ENCODE measurements at regions not wholly inside any gene's neighbourhood (a gene's known extent, or its start where the extent isn't known, plus 50 kb on each side); places are given as distances from the start of the nearest gene placed in this dataset.
"Not testable (repeated sequence)": the region's sequence is repeated elsewhere in the genome, so short reads cannot be mapped to it uniquely, and the experiment has no call there.

DNA sequence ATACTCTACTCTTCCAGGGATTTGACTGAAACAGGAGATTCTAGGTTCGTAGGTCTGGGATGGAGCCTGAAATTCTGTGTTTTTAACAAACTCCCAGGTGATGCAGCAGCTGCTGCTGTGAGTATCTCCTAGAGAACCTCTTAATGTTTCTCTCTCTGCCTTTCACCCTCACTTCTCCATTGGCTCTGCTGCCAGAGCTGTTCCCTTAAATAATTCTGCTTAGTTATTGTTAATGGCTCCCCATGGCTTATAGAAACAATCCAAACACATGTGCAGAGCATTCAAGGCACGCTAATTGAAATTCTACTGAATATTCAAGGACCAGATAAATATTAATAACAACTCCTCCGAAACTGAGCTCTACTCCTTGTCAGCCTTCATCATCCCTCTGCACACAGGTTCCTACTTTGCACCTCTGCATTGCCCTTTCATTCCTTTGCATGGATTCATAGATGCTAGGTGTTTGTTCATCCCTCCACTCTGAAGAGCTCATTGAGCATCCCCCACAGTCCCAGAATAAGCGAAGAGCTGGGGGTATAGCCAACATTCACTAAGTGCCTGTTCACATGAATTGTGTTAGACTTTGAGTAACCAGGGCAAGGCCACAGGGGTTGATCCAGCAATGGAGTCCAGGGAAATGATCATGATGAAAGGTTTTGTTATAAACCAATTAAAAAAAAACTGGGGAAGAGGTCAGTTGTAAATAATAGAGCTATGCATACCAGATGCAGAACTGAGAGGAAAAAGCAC is 488.4 kb upstream of the JAG1 start:
- in situ Hi-C loops (cut with MboI; ENCODE audit: low sequenced_read_pairs): no loop called here

DNA sequence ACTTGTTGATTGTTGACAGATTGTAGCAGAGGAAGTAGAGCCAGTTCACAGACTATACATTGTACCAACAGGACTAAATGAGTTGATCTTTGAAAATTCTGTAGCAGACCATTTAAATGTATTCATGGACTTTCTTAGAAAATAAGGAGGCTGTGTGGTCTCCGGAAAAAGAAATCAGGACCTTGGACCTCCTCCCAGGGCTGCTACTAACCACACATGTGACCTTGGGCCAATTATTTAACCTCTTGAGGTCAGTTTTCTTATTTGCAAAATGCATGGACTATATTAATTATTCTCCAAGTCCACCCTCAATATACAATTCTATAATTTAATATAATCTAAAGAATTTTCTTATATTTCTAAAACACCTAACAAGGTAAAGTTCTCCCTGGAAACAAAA is 492.0 kb upstream of the JAG1 start:
- in situ Hi-C loops (cut with MboI; ENCODE audit: low sequenced_read_pairs): no loop called here

DNA sequence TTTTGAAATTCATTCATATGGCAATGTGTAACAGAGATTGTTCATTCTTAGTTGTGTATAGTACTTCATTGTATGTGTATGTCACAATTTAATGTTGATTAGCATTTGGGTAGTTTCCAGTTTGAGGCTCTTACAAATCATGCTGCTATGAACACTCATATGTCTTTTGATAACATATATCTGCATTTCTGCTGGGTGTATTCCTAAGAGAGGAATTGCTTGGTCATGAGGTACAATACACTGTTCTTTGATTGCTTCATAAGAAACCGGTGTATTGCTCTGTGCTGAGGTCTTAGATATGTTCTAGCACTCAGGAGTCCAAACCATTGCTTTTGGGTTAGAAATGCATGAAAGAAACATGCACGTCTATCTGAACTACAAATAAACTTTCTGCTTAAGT is 492.9 kb upstream of the JAG1 start:
- in situ Hi-C loops (cut with MboI; ENCODE audit: low sequenced_read_pairs): no loop called here

GRCh38 chr20:11168026-11168425 is 494.2 kb upstream of the JAG1 start:
- in situ Hi-C loops (cut with MboI; ENCODE audit: low sequenced_read_pairs): no loop called here

DNA sequence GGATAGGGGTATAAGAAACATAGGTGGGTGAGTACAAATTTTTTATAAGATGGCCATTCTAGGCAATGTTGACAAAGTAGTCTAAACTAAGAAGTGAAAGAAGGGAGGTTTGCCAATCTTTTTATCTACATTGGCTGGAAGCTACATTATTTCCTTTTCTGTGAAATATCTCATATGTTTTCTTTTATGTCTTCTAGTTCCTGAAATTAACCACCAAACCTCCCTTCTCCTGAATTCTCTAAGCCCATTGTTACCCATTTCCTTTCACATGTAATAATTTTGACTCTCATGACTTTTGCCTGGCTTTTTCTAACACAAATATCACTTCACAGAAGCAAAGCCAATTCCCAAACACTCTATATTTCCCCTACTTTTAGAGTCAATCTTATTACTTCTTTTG is 496.2 kb upstream of the JAG1 start:
- in situ Hi-C loops (cut with MboI; ENCODE audit: low sequenced_read_pairs): no loop called here

DNA sequence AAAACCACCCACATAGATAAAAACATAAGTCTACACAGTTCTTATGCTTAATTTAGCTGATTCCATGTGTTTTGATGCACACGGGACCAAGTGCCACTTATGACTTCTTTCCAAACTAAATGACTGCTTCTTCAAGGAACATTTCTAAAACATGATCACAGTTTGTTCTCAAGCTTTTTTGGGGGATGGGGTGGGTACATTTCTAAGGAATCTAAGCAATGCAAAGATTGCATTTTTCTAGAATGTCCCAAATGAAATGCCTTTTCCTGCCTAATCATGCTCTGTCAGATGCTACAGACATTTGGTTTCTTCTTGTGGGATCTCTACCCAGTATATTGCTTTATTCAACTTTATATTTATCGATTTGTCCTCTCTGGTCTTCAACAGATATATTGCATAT is 496.8 kb upstream of the JAG1 start:
- in situ Hi-C loops (cut with MboI; ENCODE audit: low sequenced_read_pairs): no loop called here

DNA sequence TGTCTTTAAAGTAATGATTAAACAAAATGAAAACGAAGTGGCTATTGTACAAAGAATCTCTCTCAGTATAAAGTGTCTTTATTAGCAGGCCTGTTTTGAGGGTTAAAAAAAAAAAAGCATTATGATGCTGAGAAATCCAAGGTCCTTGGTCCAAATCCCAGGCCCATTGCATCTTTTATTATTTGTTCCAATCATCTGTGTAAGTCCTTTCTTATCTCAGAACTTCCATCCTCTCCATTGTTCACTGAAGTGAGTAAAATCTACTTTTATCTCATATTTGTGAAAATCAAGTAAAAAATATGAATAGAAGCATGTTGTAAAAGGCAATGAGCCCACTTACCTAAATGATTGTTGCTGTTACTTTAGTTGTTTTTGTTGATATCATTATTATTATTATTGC is 499.1 kb upstream of the JAG1 start:
- in situ Hi-C loops (cut with MboI; ENCODE audit: low sequenced_read_pairs): no loop called here

DNA sequence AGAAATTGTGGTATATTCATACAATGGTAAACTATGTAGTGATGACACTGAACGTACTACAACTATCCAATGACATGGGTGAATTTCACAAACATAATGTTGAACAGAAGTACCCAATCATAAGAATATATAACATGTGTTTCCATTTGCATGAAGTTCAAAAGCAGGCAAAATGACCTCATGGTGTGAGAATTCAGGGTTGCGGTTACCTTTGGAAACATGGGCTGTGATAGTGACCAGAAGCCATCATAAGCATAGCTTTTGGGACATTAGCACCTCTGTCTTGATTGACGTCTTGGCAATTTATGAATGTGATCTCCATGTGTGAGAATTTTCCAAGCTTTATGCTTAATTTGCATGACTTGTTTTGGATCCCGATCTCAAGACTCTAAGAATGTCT is 500.1 kb upstream of the JAG1 start:
- in situ Hi-C loops (cut with MboI; ENCODE audit: low sequenced_read_pairs): no loop called here

GRCh38 chr20:11174861-11175260 is 501.1 kb upstream of the JAG1 start:
- in situ Hi-C loops (cut with MboI; ENCODE audit: low sequenced_read_pairs): no loop called here

DNA sequence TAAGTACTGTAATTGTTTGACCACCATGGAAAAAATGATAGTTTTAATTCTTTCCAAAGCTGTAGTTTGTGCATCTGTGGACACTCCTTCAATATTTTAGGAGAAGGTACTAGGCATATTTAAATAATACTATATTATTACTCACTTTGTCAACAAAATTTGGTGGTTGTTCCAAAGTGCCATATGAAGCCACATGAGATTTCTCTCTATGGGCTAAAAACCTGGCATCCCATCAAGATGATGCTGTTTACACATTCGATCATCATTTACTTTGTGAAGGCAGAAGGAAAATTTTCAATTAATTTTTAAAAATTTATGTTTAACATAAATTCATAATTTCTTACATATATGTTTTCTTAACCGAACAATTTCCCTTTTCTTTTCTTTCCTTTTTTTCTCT is 502.6 kb upstream of the JAG1 start:
- in situ Hi-C loops (cut with MboI; ENCODE audit: low sequenced_read_pairs): no loop called here

DNA sequence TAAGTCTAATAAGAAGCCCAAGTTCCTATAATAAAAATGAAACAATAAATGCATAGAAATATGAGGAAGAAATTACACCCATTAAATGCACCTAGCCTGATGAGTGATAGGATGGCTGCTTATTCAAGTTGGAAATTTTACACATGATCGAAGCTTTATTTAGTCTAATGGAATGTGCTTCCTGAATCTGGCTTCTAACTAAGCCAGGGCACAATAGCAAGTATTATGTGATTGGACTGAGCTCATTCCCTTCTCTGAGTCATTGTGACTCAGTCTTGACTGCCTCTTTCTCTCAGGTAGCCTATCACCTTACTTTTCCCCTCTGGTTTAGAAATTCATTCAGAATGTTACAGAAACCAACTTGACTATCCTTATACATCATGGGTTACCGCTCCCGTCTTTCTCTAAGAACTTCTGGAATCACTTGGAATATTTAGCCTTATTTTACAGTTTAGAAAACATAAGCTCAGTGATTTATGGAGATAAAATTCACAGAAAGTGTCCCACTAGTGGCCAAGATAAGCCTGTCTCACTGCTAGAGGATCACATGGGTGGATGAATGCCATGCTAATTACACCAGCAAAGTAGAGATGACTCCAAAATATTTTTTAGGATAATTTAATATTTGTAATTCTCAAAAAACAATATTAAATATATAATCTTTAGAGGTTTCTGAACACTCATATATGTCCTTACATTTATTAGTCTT is 505.3 kb upstream of the JAG1 start:
- in situ Hi-C loops (cut with MboI; ENCODE audit: low sequenced_read_pairs): no loop called here

GRCh38 chr20:11180186-11180585 is 506.4 kb upstream of the JAG1 start:
- in situ Hi-C loops (cut with MboI; ENCODE audit: low sequenced_read_pairs): no loop called here

- in situ Hi-C loops (cut with MboI; ENCODE audit: low sequenced_read_pairs): not testable (repeated sequence)
These were observed 507.3 kb upstream of the JAG1 start for GRCh38 chr20:11181129-11181528.

- in situ Hi-C loops (cut with MboI; ENCODE audit: low sequenced_read_pairs): no loop called here
These were observed 508.2 kb upstream of the JAG1 start for GRCh38 chr20:11181966-11182365.

DNA sequence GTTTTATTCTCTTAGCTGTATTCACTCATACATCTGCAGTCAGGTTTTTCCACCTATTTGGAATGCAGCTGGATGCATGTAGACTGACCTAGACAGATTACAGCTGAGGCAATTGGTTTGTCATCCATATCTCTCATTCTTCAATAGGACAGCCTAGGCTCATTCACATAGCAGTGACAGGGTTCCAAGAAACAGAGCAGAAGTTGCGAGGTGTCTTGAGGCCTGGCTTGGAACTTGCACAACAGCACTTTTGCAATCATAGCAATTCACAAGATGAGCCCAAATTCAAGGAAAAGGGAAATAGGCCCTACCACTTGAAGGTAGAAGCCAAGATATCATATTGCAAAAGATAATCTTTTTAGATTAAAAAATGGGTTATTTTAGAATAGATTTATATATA is 508.9 kb upstream of the JAG1 start:
- in situ Hi-C loops (cut with MboI; ENCODE audit: low sequenced_read_pairs): no loop called here

- in situ Hi-C loops (cut with MboI; ENCODE audit: low sequenced_read_pairs): no loop called here
These were observed 512.7 kb upstream of the JAG1 start for GRCh38 chr20:11186301-11187008.

- in situ Hi-C loops (cut with MboI; ENCODE audit: low sequenced_read_pairs): no loop called here
These were observed 515.2 kb upstream of the JAG1 start for GRCh38 chr20:11188843-11189603.

DNA sequence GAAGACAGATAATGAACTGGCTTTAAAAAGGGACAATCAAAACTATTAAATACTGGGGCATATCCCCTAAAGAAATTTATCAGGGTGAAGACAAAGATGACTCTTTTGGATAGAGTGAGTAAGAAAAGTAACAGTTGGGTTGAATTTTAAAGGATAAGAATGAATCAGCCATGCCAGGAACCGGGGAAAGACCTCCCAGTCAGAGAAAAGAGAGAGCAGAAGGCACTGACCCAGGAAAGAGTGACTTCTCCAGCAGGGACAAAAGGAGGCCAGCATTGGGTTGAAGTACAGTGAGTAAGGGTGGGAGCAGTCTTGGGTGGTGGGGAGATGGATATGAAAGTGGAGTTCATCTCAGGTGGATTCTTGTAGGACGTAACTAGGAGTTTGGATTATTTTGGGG is 516.9 kb upstream of the JAG1 start:
- in situ Hi-C loops (cut with MboI; ENCODE audit: low sequenced_read_pairs): no loop called here

DNA sequence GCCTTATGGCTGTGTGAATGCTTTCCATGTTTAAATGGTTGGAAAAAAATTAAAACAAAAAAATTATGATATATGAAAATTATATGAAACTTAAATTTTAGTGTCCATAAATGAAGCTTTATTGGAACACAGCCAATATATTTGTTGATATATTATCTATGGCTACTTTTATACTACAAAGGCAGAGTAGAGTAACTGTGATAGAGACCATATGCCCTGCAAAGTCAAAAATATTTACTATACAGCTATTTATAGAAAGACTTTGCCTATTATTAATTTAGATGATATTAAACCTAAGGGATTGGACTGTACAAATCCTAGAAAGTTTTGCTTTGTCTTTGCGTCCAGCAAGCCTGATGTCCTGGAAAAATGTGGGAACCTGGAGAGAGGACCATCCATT is 518.3 kb upstream of the JAG1 start:
- in situ Hi-C loops (cut with MboI; ENCODE audit: low sequenced_read_pairs): no loop called here

DNA sequence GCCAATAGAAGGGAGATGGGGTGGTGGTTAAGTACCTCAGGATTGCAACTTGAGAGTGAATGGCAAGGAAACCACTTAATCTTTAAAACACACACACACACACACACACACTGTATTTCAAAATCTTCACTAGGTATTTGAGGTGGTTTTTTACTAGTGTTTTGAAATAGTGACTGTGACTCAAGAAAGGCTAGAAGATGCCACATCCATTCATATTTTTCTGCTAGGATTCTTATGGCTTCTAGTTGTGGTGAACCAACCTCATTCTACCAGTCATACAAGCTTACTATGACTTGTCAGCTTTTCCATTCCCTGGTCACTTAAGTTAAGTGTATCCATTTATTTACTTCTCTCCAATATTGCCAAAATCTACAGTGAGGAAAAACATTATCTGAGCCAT is 519.4 kb upstream of the JAG1 start:
- in situ Hi-C loops (cut with MboI; ENCODE audit: low sequenced_read_pairs): no loop called here

- in situ Hi-C loops (cut with MboI; ENCODE audit: low sequenced_read_pairs): no loop called here
These were observed 521.4 kb upstream of the JAG1 start for GRCh38 chr20:11195169-11195568.

Measured in HL-60/S4 treated with phorbol 12-myristate 13-acetate at 8.2 ng/mL for 4 days and 3 days (cell line).